ENCODE measurements at regions not wholly inside any gene's neighbourhood (a gene's known extent, or its start where the extent isn't known, plus 50 kb on each side); places are given as distances from the start of the nearest gene placed in this dataset.

DNA sequence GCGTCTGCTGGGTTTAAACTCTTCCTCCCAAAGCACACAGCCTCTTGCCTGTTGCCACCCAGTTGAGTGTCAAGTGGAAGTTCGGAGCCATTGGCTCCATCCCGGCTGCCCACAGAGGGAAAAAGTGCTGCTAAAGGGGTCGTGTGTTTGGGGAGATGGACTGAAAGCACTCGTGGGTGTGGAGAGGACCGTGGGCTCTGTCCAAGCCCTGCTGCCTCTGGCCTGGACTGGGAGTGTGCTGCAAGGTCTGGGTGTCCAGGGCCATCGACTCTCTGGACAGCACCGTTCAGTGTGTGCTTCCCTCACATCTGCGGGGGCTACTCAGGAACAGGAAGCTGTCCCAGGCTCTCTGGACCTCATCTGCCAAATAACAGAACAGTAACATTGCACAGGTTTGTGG is 269.3 kb downstream of the DLL1 start:
- TF ChIP-seq GATA2 (IDR thresholded peaks at IDR 0.05; ENCODE audit: low read depth, low read length) (no peak), GATA3 (IDR thresholded peaks at IDR 0.05; ENCODE audit: low read depth, low read length) (no peak)
